ENCODE measurements at regions not wholly inside any gene's neighbourhood (a gene's known extent, or its start where the extent isn't known, plus 50 kb on each side); places are given as distances from the start of the nearest gene placed in this dataset.

- DNase-seq (ENCODE audit: low spot score), result no peak
- H3K36me3 ChIP-seq (ENCODE audit: low read depth), result no peaks in the 10 kb centered on the region
- TF ChIP-seq CTCF (IDR thresholded peaks at IDR 0.05; ENCODE audit: poor library complexity, severe bottlenecking), result no peak
- H3K4me3 ChIP-seq (ENCODE audit: severe bottlenecking), result no peak overlapping the region
- no peak for ATAC-seq (ENCODE audit: low read depth)
- H3K27me3 ChIP-seq (ENCODE audit: insufficient read depth, poor library complexity, severe bottlenecking), result no peaks in the 10 kb centered on the region
- no peak overlapping the region for H3K27ac ChIP-seq (ENCODE audit: poor library complexity, severe bottlenecking)
- H3K4me1 ChIP-seq (ENCODE audit: insufficient read depth, poor library complexity, severe bottlenecking), result no peaks in the 10 kb centered on the region
- H3K9me3 ChIP-seq (ENCODE audit: severe bottlenecking), result peaks cover 5% of the 10 kb centered on the region
Measured at GRCh38 chr4:124964852-124965496, 252.4 kb upstream of the ANKRD50 start.

GRCh38 chr4:124964251-124964650 is 251.7 kb upstream of the ANKRD50 start:
- Histone ChIP-seq H3K4me3 (ENCODE audit: severe bottlenecking) (no peak overlapping the region), H3K36me3 (ENCODE audit: low read depth) (no peaks in the 10 kb centered on the region), H3K9me3 (ENCODE audit: severe bottlenecking) (peaks cover 5% of the 10 kb centered on the region), H3K27ac (ENCODE audit: poor library complexity, severe bottlenecking) (no peak overlapping the region), H3K27me3 (ENCODE audit: insufficient read depth, poor library complexity, severe bottlenecking) (no peaks in the 10 kb centered on the region), H3K4me1 (ENCODE audit: insufficient read depth, poor library complexity, severe bottlenecking) (no peaks in the 10 kb centered on the region)
- DNase-seq (ENCODE audit: low spot score) (no peak), ATAC-seq (ENCODE audit: low read depth) (no peak)
- no peak for TF ChIP-seq CTCF (IDR thresholded peaks at IDR 0.05; ENCODE audit: poor library complexity, severe bottlenecking)

GRCh38 chr4:124961138-124961750 is 248.7 kb upstream of the ANKRD50 start:
- Histone ChIP-seq H3K4me3 (ENCODE audit: severe bottlenecking) (no peak overlapping the region), H3K4me1 (ENCODE audit: insufficient read depth, poor library complexity, severe bottlenecking) (no peaks in the 10 kb centered on the region), H3K9me3 (ENCODE audit: severe bottlenecking) (peaks cover 5% of the 10 kb centered on the region), H3K27me3 (ENCODE audit: insufficient read depth, poor library complexity, severe bottlenecking) (no peaks in the 10 kb centered on the region), H3K36me3 (ENCODE audit: low read depth) (no peaks in the 10 kb centered on the region), H3K27ac (ENCODE audit: poor library complexity, severe bottlenecking) (no peak overlapping the region)
- no peak for TF ChIP-seq CTCF (IDR thresholded peaks at IDR 0.05; ENCODE audit: poor library complexity, severe bottlenecking)
- DNase-seq (ENCODE audit: low spot score), result no peak
- ATAC-seq (ENCODE audit: low read depth), result no peak

- no peak overlapping the region for H3K4me3 ChIP-seq (ENCODE audit: severe bottlenecking)
- no peak overlapping the region for H3K27ac ChIP-seq (ENCODE audit: poor library complexity, severe bottlenecking)
- peaks cover 5% of the 10 kb centered on the region for H3K9me3 ChIP-seq (ENCODE audit: severe bottlenecking)
- no peak; the same call in 2 of the 3 replicates for ATAC-seq (ENCODE audit: low read depth)
- H3K36me3 ChIP-seq (ENCODE audit: low read depth), result no peaks in the 10 kb centered on the region
- no peak for TF ChIP-seq CTCF (IDR thresholded peaks at IDR 0.05; ENCODE audit: poor library complexity, severe bottlenecking)
- DNase-seq (ENCODE audit: low spot score), result no peak
- H3K27me3 ChIP-seq (ENCODE audit: insufficient read depth, poor library complexity, severe bottlenecking), result no peaks in the 10 kb centered on the region
- H3K4me1 ChIP-seq (ENCODE audit: insufficient read depth, poor library complexity, severe bottlenecking), result peaks cover under 1% of the 10 kb centered on the region
Measured at GRCh38 chr4:124958847-124959246, 246.3 kb upstream of the ANKRD50 start.

- no peak for ATAC-seq (ENCODE audit: low read depth)
- TF ChIP-seq CTCF (IDR thresholded peaks at IDR 0.05; ENCODE audit: poor library complexity, severe bottlenecking), result no peak
- no peaks in the 10 kb centered on the region for H3K36me3 ChIP-seq (ENCODE audit: low read depth)
- H3K27me3 ChIP-seq (ENCODE audit: insufficient read depth, poor library complexity, severe bottlenecking), result no peaks in the 10 kb centered on the region
- no peak overlapping the region for H3K27ac ChIP-seq (ENCODE audit: poor library complexity, severe bottlenecking)
- H3K4me1 ChIP-seq (ENCODE audit: insufficient read depth, poor library complexity, severe bottlenecking), result peaks cover 15% of the 10 kb centered on the region
- DNase-seq (ENCODE audit: low spot score), result no peak
- H3K9me3 ChIP-seq (ENCODE audit: severe bottlenecking), result no peaks in the 10 kb centered on the region
- no peak overlapping the region for H3K4me3 ChIP-seq (ENCODE audit: severe bottlenecking)
Measured at GRCh38 chr4:124955476-124955875, 242.9 kb upstream of the ANKRD50 start.

All from RWPE2 (cell line).